Liver (tissue), 8 donors: ENCODE measurements at regions not wholly inside any gene's neighbourhood (a gene's known extent, or its start where the extent isn't known, plus 50 kb on each side); places are given as distances from the start of the nearest gene placed in this dataset.

Experiments
- DNase-seq: peaks from one replicate; pipeline ENCODE4 v3.0.0-alpha.2; 2017; ENCODE audit warnings: low spot score
- H3K27ac ChIP-seq, 2 donors: one replicate each; pipeline ENCODE4 v1.7.0; 2013; ENCODE audit warnings: inconsistent platforms in 2 of 2, low read length in 2 of 2, control low read depth in 1 of 2, low read depth in 1 of 2, mild to moderate bottlenecking in 1 of 2
- H3K27me3 ChIP-seq, 4 donors: one replicate each; pipeline versions ENCODE4 v1.6.1 to v1.7.0; 2013; ENCODE audit warnings: low read length in 3 of 4, inconsistent platforms in 1 of 4, mild to moderate bottlenecking in 1 of 4, moderate library complexity in 1 of 4; ENCODE audit not compliant: control insufficient read depth in 4 of 4, insufficient read depth in 4 of 4
- H3K36me3 ChIP-seq, 4 donors: one replicate each; pipeline versions ENCODE4 v1.6.1 to v1.7.0; 2013; ENCODE audit warnings: low read length in 3 of 4, mild to moderate bottlenecking in 3 of 4, low read depth in 1 of 4, moderate library complexity in 1 of 4; ENCODE audit not compliant: control insufficient read depth in 4 of 4, insufficient read depth in 3 of 4
- H3K4me1 ChIP-seq, 4 donors: one replicate each; pipeline versions ENCODE4 v1.6.1 to v1.7.0; 2013; ENCODE audit warnings: low read length in 3 of 4, mild to moderate bottlenecking in 3 of 4, moderate library complexity in 1 of 4; ENCODE audit not compliant: control insufficient read depth in 4 of 4, insufficient read depth in 4 of 4
- H3K4me3 ChIP-seq, 3 donors: one replicate each; pipeline versions ENCODE4 v1.6.1 to v1.7.0; 2013; ENCODE audit warnings: low read length in 3 of 3, control low read depth in 1 of 3, low read depth in 1 of 3, mild to moderate bottlenecking in 1 of 3
- H3K9ac ChIP-seq, 2 donors: one replicate each; pipeline ENCODE4 v1.7.0; 2013; ENCODE audit warnings: low read length in 2 of 2, mild to moderate bottlenecking in 2 of 2, moderate library complexity in 2 of 2, control low read depth in 1 of 2, low read depth in 1 of 2
- H3K9me3 ChIP-seq, 4 donors: one replicate each; pipeline versions ENCODE4 v1.6.1 to v1.7.0; 2013; ENCODE audit warnings: low read length in 3 of 4; ENCODE audit not compliant: control insufficient read depth in 4 of 4
- EGR1 ChIP-seq, 2 donors: IDR thresholded peaks; 2 replicates each; pipeline ENCODE4 v1.6.1; 2016 to 2018; ENCODE audit warnings: antibody characterized with exemption in 2 of 2, low read depth in 2 of 2
- FOXA2 ChIP-seq: IDR thresholded peaks from 2 replicates; pipeline ENCODE4 v1.6.1; 2016; ENCODE audit warnings: antibody characterized with exemption
- GABPA ChIP-seq, 2 donors: IDR thresholded peaks in 1 of 2; conservative IDR thresholded peaks in 1 of 2; 2 replicates each; pipeline ENCODE4 v1.6.1; 2016; ENCODE audit warnings: antibody characterized with exemption in 2 of 2, mild to moderate bottlenecking in 1 of 2, moderate library complexity in 1 of 2
- HNF4A ChIP-seq, 2 donors: conservative IDR thresholded peaks; 2 replicates each; pipeline ENCODE4 v1.6.1; 2016; ENCODE audit warnings: antibody characterized with exemption in 2 of 2, mild to moderate bottlenecking in 2 of 2
- HNF4G ChIP-seq: IDR thresholded peaks from 2 replicates; pipeline ENCODE4 v1.6.1; 2016; ENCODE audit warnings: antibody characterized with exemption
- JUND ChIP-seq, 2 donors: IDR thresholded peaks; 2 replicates each; pipeline ENCODE4 v1.6.1; 2016; ENCODE audit warnings: antibody characterized with exemption in 2 of 2
- NR2F2 ChIP-seq: IDR thresholded peaks from 2 replicates; pipeline ENCODE4 v1.6.1; 2016; ENCODE audit warnings: antibody characterized with exemption
- RAD21 ChIP-seq, 2 donors: IDR thresholded peaks; 2 replicates each; pipeline ENCODE4 v1.6.1; 2016; ENCODE audit warnings: antibody characterized with exemption in 2 of 2, mild to moderate bottlenecking in 2 of 2
- RXRA ChIP-seq, 2 donors: IDR thresholded peaks; 2 replicates each; pipeline ENCODE4 v1.6.1; 2017 to 2018; ENCODE audit warnings: antibody characterized with exemption in 2 of 2, mild to moderate bottlenecking in 1 of 2
- SP1 ChIP-seq: IDR thresholded peaks from 2 replicates; pipeline ENCODE4 v1.6.1; 2018; ENCODE audit warnings: antibody characterized with exemption, mild to moderate bottlenecking
- TAF1 ChIP-seq: conservative IDR thresholded peaks from 2 replicates; pipeline ENCODE4 v1.6.1; 2016; ENCODE audit warnings: antibody characterized with exemption, mild to moderate bottlenecking
- YY1 ChIP-seq: IDR thresholded peaks from 2 replicates; pipeline ENCODE4 v1.6.1; 2016; ENCODE audit warnings: antibody characterized with exemption, mild to moderate bottlenecking
- WGBS: extraction: QIAGEN DNeasy Blood & Tissue Kit; methylation state at CpG from one replicate; pipeline ENCODE4 v1.1.7; 2013; 5-methylcytosine and 5-hydroxymethylcytosine counted together
- TF ChIP-seq, protein P1 (sequence below): IDR thresholded peaks from 2 replicates; pipeline ENCODE4 v1.6.1; 2016; ENCODE audit warnings: antibody characterized with exemption, mild to moderate bottlenecking
- TF ChIP-seq, protein P2 (sequence below): fragments of 150-350 bp; IDR thresholded peaks from 2 replicates; pipeline ENCODE4 v1.5.1; 2017; ENCODE audit warnings: improper control_type of control experiment, low read depth, low read length; ENCODE audit not compliant: missing input control
- TF ChIP-seq, protein P3 (sequence below): IDR thresholded peaks from 2 replicates; pipeline ENCODE4 v1.6.1; 2016; ENCODE audit warnings: antibody characterized with exemption
- TF ChIP-seq, protein P4 (sequence below): IDR thresholded peaks from 2 replicates; pipeline ENCODE4 v1.6.1; 2016; ENCODE audit warnings: antibody characterized with exemption
- TF ChIP-seq, protein P5 (sequence below): IDR thresholded peaks from 2 replicates; pipeline ENCODE4 v1.6.1; 2016; ENCODE audit warnings: antibody characterized with exemption
- donor health status: healthy.
- donor health status: healthy.
- donor health status: healthy.
- donor health status: healthy.
- donor health status: healthy.

DNA sequence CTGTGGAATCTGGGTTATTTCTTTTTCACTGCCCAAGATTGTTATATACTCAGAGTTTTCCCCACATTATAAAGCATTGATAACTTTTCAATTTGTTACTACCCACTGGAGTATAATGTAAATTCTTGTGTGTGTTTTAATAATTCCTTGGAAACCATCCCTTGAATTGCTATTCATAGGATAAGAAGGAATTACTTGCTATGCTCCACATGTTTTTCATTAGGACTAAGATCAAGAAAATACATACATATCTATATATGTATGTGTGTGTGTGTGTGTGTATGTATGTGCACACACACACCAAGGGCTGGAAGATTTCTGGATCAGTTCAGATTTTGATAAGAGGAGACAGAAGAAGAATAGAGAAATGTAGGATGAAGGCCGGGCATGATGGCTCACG lies 206.4 kb upstream of the JADE1 start:
- no peaks in the 10 kb centered on the region for H3K27me3 ChIP-seq
- no peaks in the 10 kb centered on the region for H3K9me3 ChIP-seq
- WGBS, result 95% methylated on average over 2 of the region's 2 CpGs
- H3K9ac ChIP-seq, result no peak overlapping the region
- no peak overlapping the region for H3K27ac ChIP-seq
- TF ChIP-seq, protein P1, sequence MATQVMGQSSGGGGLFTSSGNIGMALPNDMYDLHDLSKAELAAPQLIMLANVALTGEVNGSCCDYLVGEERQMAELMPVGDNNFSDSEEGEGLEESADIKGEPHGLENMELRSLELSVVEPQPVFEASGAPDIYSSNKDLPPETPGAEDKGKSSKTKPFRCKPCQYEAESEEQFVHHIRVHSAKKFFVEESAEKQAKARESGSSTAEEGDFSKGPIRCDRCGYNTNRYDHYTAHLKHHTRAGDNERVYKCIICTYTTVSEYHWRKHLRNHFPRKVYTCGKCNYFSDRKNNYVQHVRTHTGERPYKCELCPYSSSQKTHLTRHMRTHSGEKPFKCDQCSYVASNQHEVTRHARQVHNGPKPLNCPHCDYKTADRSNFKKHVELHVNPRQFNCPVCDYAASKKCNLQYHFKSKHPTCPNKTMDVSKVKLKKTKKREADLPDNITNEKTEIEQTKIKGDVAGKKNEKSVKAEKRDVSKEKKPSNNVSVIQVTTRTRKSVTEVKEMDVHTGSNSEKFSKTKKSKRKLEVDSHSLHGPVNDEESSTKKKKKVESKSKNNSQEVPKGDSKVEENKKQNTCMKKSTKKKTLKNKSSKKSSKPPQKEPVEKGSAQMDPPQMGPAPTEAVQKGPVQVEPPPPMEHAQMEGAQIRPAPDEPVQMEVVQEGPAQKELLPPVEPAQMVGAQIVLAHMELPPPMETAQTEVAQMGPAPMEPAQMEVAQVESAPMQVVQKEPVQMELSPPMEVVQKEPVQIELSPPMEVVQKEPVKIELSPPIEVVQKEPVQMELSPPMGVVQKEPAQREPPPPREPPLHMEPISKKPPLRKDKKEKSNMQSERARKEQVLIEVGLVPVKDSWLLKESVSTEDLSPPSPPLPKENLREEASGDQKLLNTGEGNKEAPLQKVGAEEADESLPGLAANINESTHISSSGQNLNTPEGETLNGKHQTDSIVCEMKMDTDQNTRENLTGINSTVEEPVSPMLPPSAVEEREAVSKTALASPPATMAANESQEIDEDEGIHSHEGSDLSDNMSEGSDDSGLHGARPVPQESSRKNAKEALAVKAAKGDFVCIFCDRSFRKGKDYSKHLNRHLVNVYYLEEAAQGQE, result no peak
- TF ChIP-seq RXRA (IDR thresholded peaks at IDR 0.05), result no peak
- no peak for TF ChIP-seq RAD21 (IDR thresholded peaks at IDR 0.05)
- TF ChIP-seq, protein P2, sequence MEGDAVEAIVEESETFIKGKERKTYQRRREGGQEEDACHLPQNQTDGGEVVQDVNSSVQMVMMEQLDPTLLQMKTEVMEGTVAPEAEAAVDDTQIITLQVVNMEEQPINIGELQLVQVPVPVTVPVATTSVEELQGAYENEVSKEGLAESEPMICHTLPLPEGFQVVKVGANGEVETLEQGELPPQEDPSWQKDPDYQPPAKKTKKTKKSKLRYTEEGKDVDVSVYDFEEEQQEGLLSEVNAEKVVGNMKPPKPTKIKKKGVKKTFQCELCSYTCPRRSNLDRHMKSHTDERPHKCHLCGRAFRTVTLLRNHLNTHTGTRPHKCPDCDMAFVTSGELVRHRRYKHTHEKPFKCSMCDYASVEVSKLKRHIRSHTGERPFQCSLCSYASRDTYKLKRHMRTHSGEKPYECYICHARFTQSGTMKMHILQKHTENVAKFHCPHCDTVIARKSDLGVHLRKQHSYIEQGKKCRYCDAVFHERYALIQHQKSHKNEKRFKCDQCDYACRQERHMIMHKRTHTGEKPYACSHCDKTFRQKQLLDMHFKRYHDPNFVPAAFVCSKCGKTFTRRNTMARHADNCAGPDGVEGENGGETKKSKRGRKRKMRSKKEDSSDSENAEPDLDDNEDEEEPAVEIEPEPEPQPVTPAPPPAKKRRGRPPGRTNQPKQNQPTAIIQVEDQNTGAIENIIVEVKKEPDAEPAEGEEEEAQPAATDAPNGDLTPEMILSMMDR, result no peak
- TF ChIP-seq, protein P3, sequence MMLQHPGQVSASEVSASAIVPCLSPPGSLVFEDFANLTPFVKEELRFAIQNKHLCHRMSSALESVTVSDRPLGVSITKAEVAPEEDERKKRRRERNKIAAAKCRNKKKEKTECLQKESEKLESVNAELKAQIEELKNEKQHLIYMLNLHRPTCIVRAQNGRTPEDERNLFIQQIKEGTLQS, result no peak
- TF ChIP-seq, protein P4, sequence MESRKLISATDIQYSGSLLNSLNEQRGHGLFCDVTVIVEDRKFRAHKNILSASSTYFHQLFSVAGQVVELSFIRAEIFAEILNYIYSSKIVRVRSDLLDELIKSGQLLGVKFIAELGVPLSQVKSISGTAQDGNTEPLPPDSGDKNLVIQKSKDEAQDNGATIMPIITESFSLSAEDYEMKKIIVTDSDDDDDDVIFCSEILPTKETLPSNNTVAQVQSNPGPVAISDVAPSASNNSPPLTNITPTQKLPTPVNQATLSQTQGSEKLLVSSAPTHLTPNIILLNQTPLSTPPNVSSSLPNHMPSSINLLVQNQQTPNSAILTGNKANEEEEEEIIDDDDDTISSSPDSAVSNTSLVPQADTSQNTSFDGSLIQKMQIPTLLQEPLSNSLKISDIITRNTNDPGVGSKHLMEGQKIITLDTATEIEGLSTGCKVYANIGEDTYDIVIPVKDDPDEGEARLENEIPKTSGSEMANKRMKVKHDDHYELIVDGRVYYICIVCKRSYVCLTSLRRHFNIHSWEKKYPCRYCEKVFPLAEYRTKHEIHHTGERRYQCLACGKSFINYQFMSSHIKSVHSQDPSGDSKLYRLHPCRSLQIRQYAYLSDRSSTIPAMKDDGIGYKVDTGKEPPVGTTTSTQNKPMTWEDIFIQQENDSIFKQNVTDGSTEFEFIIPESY, result no peak
- no peak for TF ChIP-seq TAF1
- TF ChIP-seq NR2F2, result no peak
- TF ChIP-seq EGR1 (IDR thresholded peaks at IDR 0.05; ENCODE audit: low read depth in 2 of 2), result no peak
- TF ChIP-seq, protein P5, sequence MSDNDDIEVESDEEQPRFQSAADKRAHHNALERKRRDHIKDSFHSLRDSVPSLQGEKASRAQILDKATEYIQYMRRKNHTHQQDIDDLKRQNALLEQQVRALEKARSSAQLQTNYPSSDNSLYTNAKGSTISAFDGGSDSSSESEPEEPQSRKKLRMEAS, result no peak
- TF ChIP-seq HNF4G, result no peak
- no peak for TF ChIP-seq JUND (IDR thresholded peaks at IDR 0.05)
- no peak for TF ChIP-seq YY1
- TF ChIP-seq HNF4A (conservative IDR thresholded peaks at IDR 0.05), result no peak
- TF ChIP-seq SP1, result no peak
- no peak for TF ChIP-seq GABPA (IDR thresholded peaks at IDR 0.05 in 1 of 2, conservative IDR thresholded peaks at IDR 0.05 in 1 of 2)
- TF ChIP-seq FOXA2, result no peak
- peaks cover 0 to 6% (median 0%) of the 10 kb centered on the region in 4 donors for H3K4me1 ChIP-seq
- H3K4me3 ChIP-seq, result no peak overlapping the region
- no peak for DNase-seq
- no peaks in the 10 kb centered on the region for H3K36me3 ChIP-seq
